Panc1 (cell line): ENCODE measurements at regions not wholly inside any gene's neighbourhood (a gene's known extent, or its start where the extent isn't known, plus 50 kb on each side); places are given as distances from the start of the nearest gene placed in this dataset.

Experiments
- CTCF ChIP-seq: fragments of 450-650 bp; IDR thresholded peaks from 2 replicates; pipeline ENCODE4 v1.5.1; 2017; ENCODE audit warnings: mild to moderate bottlenecking
- POLR2AphosphoS5 ChIP-seq: IDR thresholded peaks from 2 replicates; pipeline ENCODE4 v1.6.1; 2012; ENCODE audit warnings: mild to moderate bottlenecking, low read depth, low read length, moderate library complexity
- REST ChIP-seq, 2 experiments: IDR thresholded peaks; 2 replicates each; pipeline ENCODE4 v1.6.1; 2011 to 2012; ENCODE audit warnings: low read depth in 2 of 2, control low read depth in 1 of 2, low read length in 1 of 2, mild to moderate bottlenecking in 1 of 2, moderate library complexity in 1 of 2; ENCODE audit not compliant: insufficient read depth in 1 of 2
- SIN3A ChIP-seq: IDR thresholded peaks from 2 replicates; pipeline ENCODE4 v1.6.1; 2012; ENCODE audit warnings: low read depth, mild to moderate bottlenecking, low read length, moderate library complexity, borderline replicate concordance; ENCODE audit not compliant: insufficient read depth
- TCF7L2 ChIP-seq: IDR thresholded peaks from 2 replicates; pipeline ENCODE4 v1.6.1; 2011; ENCODE audit warnings: mild to moderate bottlenecking, low read depth, low read length, inconsistent platforms

DNA sequence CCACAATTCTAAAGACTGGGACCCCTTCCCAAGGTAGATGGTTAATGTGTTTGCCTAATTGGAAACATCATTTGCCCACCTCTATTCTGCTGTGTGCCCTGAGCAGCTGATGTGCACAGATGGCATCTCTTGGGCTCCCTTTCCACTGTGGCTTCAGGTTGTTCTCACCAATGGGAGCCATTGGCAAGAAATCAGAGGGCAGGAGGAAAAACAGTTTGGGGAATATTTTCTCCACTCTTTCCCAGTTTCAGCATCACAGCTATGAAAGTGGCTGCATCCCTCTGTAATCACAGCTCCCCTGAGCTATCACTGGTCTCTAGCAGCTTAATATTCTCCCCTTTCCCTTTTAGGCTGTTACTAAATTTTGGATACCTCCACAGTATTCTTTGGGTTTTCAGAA lies 911.6 kb upstream of the SEMA6A start:
- TF ChIP-seq CTCF (no peak), REST (IDR thresholded peaks at IDR 0.05; ENCODE audit: insufficient read depth in 1 of 2, low read depth in 2 of 2, low read length in 1 of 2) (no peak), SIN3A (no peak), POLR2AphosphoS5 (no peak), TCF7L2 (no peak)
